ENCODE measurements at regions not wholly inside any gene's neighbourhood (a gene's known extent, or its start where the extent isn't known, plus 50 kb on each side); places are given as distances from the start of the nearest gene placed in this dataset.

- no peak for TF ChIP-seq CTCF (conservative IDR thresholded peaks at IDR 0.05; ENCODE audit: low read length)
- no peak overlapping the region for H3K4me3 ChIP-seq (ENCODE audit: low read length)
- no peak for DNase-seq (ENCODE audit: low read depth)
Observed at GRCh38 chrX:110951472-110952269, 144.3 kb upstream of the PAK3 start.

GRCh38 chrX:110944751-110945675 lies 149.4 kb upstream of the CHRDL1 start:
- H3K4me3 ChIP-seq (ENCODE audit: low read length), result no peak overlapping the region
- DNase-seq (ENCODE audit: low read depth), result no peak
- no peak for TF ChIP-seq CTCF (conservative IDR thresholded peaks at IDR 0.05; ENCODE audit: low read length)

- no peak for DNase-seq (ENCODE audit: low read depth)
- no peak for TF ChIP-seq CTCF (conservative IDR thresholded peaks at IDR 0.05; ENCODE audit: low read length)
- H3K4me3 ChIP-seq (ENCODE audit: low read length), result no peak overlapping the region
Observed at GRCh38 chrX:110944311-110944750, 148.7 kb upstream of the CHRDL1 start.

- no peak for DNase-seq (ENCODE audit: low read depth)
- no peak overlapping the region for H3K4me3 ChIP-seq (ENCODE audit: low read length)
- no peak for TF ChIP-seq CTCF (conservative IDR thresholded peaks at IDR 0.05; ENCODE audit: low read length)
Observed at GRCh38 chrX:110941906-110942305, 146.3 kb upstream of the CHRDL1 start.

- no peak for TF ChIP-seq CTCF (conservative IDR thresholded peaks at IDR 0.05; ENCODE audit: low read length)
- DNase-seq (ENCODE audit: low read depth), result no peak
- no peak overlapping the region for H3K4me3 ChIP-seq (ENCODE audit: low read length)
Observed at GRCh38 chrX:110938977-110939732, 143.5 kb upstream of the CHRDL1 start.

GRCh38 chrX:110924871-110925270 lies 129.3 kb upstream of the CHRDL1 start:
- peak; percentile 1 for DNase-seq (ENCODE audit: low read depth)
- no peak for TF ChIP-seq CTCF (conservative IDR thresholded peaks at IDR 0.05; ENCODE audit: low read length)
- no peak overlapping the region for H3K4me3 ChIP-seq (ENCODE audit: low read length)
